B cell (primary cell): ENCODE measurements at regions not wholly inside any gene's neighbourhood (a gene's known extent, or its start where the extent isn't known, plus 50 kb on each side); places are given as distances from the start of the nearest gene placed in this dataset.

ENCODE experiments used
- ATAC-seq: fragments of 200-7000 bp; cut with Tn5 transposase; one replicate; pipeline ENCODE4 v1.10.0; 2021; ENCODE audit warnings: low read depth, mild to moderate bottlenecking, moderate number of reproducible peaks, moderate library complexity
- CTCF ChIA-PET: fragments of 350-600 bp; sonication (Branson Sonifier 250); formaldehyde crosslinking; loops from one replicate; lab custom pipeline; 2021; ENCODE audit warnings: antibody characterized with exemption, inconsistent platforms; lab: Charles Lee
- POLR2A ChIA-PET: fragments of 350-600 bp; sonication (Branson Sonifier 250); formaldehyde crosslinking; loops from one replicate; lab custom pipeline; 2021; ENCODE audit warnings: antibody characterized with exemption; lab: Charles Lee
- DNase-seq: peaks from one replicate; pipeline ENCODE4 v3.0.0; 2013
- H2AFZ ChIP-seq: 2 replicates; pipeline ENCODE4 v1.6.1; 2012; ENCODE audit warnings: mild to moderate bottlenecking, low read depth, low read length; ENCODE audit not compliant: insufficient read depth, poor library complexity, severe bottlenecking
- H3K27ac ChIP-seq, 2 donors: 1 replicate in 1 of 2; 2 replicates in 1 of 2; pipeline ENCODE4 v1.5.1; 2012 to 2013; ENCODE audit warnings: low read length in 2 of 2, mild to moderate bottlenecking in 2 of 2, moderate library complexity in 1 of 2
- H3K27me3 ChIP-seq, 4 experiments: fragments of 200-600 bp in 1 of 4; sonication (generic) in 1 of 4; replicated peaks in 1 of 4; 1 replicate in 2 of 4; 2 replicates in 2 of 4; pipeline versions ENCODE4 v1.6.1 to v1.7.0; 2013 to 2016; ENCODE audit warnings: low read length in 3 of 4, mild to moderate bottlenecking in 2 of 4, mixed read lengths in 1 of 4, moderate library complexity in 1 of 4; ENCODE audit not compliant: insufficient read depth in 4 of 4, control insufficient read depth in 3 of 4; ENCODE audit errors: control extremely low read depth in 1 of 4
- H3K36me3 ChIP-seq, 2 experiments: replicated peaks in 1 of 2; 1 replicate in 1 of 2; 2 replicates in 1 of 2; pipeline versions ENCODE4 v1.6.1 to v1.7.1; 2013; ENCODE audit warnings: low read length in 1 of 2; ENCODE audit not compliant: insufficient read depth in 2 of 2, control insufficient read depth in 1 of 2; ENCODE audit errors: control extremely low read depth in 1 of 2, extremely low read depth in 1 of 2
- H3K4me1 ChIP-seq, 2 donors: fragments of 200-600 bp in 1 of 2; sonication (generic) in 1 of 2; 1 replicate in 1 of 2; 2 replicates in 1 of 2; pipeline versions ENCODE4 v1.5.1 to v1.6.1; 2013 to 2017; ENCODE audit warnings: low read length in 2 of 2; ENCODE audit not compliant: control insufficient read depth in 2 of 2, insufficient read depth in 2 of 2
- H3K4me2 ChIP-seq: replicated peaks from 2 replicates; pipeline ENCODE3; 2012; ENCODE audit warnings: mild to moderate bottlenecking, low read depth, low read length; ENCODE audit not compliant: poor library complexity, severe bottlenecking
- H3K4me3 ChIP-seq, 5 experiments: fragments of 200-600 bp in 1 of 5; sonication (generic) in 1 of 5; 1 replicate in 3 of 5; 2 replicates in 2 of 5; pipeline versions ENCODE4 v1.5.1 to v1.7.0; 2011 to 2016; ENCODE audit warnings: low read length in 4 of 5, mild to moderate bottlenecking in 4 of 5, low read depth in 2 of 5, control low read depth in 1 of 5, moderate library complexity in 1 of 5; ENCODE audit not compliant: insufficient read depth in 1 of 5; ENCODE audit errors: control extremely low read depth in 1 of 5, extremely low read depth in 1 of 5
- H3K79me2 ChIP-seq: fragments of 200-600 bp; sonication (generic); one replicate; pipeline ENCODE4 v1.6.0; 2016; ENCODE audit warnings: low read length; ENCODE audit not compliant: control insufficient read depth, insufficient read depth
- H3K9ac ChIP-seq: fragments of 200-600 bp; sonication (generic); 2 replicates; pipeline ENCODE4 v1.6.1; 2017; ENCODE audit warnings: mild to moderate bottlenecking, low read length, moderate library complexity
- H3K9me3 ChIP-seq, 3 donors: one replicate each; pipeline versions ENCODE4 v1.6.1 to v1.7.1; 2013; ENCODE audit warnings: low read length in 2 of 3; ENCODE audit not compliant: control insufficient read depth in 2 of 3, insufficient read depth in 1 of 3; ENCODE audit errors: control extremely low read depth in 1 of 3
- H4K20me1 ChIP-seq: 2 replicates; pipeline ENCODE4 v1.6.0; 2012; ENCODE audit warnings: mild to moderate bottlenecking, low read length; ENCODE audit not compliant: insufficient read depth, control insufficient read depth, poor library complexity, severe bottlenecking
- H3K27ac Mint-ChIP-seq: one replicate; pipeline ENCODE4 v1.8.0; 2021; ENCODE audit warnings: mixed read lengths
- H3K27me3 Mint-ChIP-seq: one replicate; pipeline ENCODE4 v1.8.0; 2021; ENCODE audit warnings: mixed read lengths
- H3K4me1 Mint-ChIP-seq: one replicate; pipeline ENCODE4 v1.8.0; 2021; ENCODE audit warnings: mixed read lengths
- H3K4me3 Mint-ChIP-seq: one replicate; pipeline ENCODE4 v1.8.0; 2021; ENCODE audit warnings: mixed read lengths
- H3K9me3 Mint-ChIP-seq: one replicate; pipeline ENCODE4 v1.8.0; 2022; ENCODE audit warnings: mixed read lengths; ENCODE audit not compliant: insufficient read depth
- EZH2 ChIP-seq: IDR thresholded peaks from 2 replicates; pipeline ENCODE4 v1.6.1; 2012; ENCODE audit warnings: borderline replicate concordance, low read depth, mild to moderate bottlenecking, moderate library complexity, low read length; ENCODE audit not compliant: insufficient read depth, poor library complexity, severe bottlenecking
- WGBS: methylation state at CpG from one replicate; pipeline ENCODE4 v1.1.5; 2013; ENCODE audit warnings: missing lambda C conversion rate; ENCODE audit not compliant: insufficient coverage; 5-methylcytosine and 5-hydroxymethylcytosine counted together
- intact Hi-C: fragments of 100-400 bp; cut with micrococcal nuclease; formaldehyde crosslinking; loops from one replicate; pipeline ENCODE4 v1.10.0; 2022
- TF ChIP-seq, protein P1 (sequence below): fragments of 200-600 bp; IDR thresholded peaks from one replicate; pipeline ENCODE4 v1.8.0; 2022; ENCODE audit warnings: antibody characterized with exemption, mild to moderate bottlenecking

DNA sequence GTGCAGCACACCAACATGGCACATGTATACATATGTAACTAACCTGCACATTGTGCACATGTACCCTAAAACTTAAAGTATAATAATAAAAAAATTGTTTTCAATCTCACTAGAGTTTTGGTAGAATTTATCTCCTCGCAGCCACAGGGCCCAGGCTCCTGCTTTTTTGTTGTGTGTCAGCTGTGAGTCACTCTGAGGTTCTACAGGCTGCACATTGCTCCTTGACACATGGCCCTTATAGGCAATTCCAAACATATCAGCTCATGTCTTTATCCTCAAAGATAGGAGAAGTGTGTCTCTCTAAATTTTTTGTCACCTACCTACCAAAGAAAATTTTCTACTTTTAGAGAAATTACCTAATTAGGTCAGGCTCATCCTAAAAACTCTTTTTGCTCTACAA is 252.1 kb upstream of the ADGRL3 start:
- Histone ChIP-seq H3K4me2 (no peak overlapping the region), H3K9ac (no peak overlapping the region), H3K4me1 (no peaks in the 10 kb centered on the region), H4K20me1 (no peaks in the 10 kb centered on the region), H3K36me3 (no peaks in the 10 kb centered on the region), H3K79me2 (no peaks in the 10 kb centered on the region), H3K4me3 (no peak overlapping the region), H3K9me3 (peaks cover 0 to 6% (median 0%) of the 10 kb centered on the region in 3 donors), H2AFZ (no peak overlapping the region), H3K27me3 (no peaks in the 10 kb centered on the region), H3K27ac (no peak overlapping the region)
- H3K4me3 Mint-ChIP-seq: no peak overlapping the region
- H3K27me3 Mint-ChIP-seq: no peaks in the 10 kb centered on the region
- CTCF ChIA-PET: no interaction called here
- TF ChIP-seq, protein P1, sequence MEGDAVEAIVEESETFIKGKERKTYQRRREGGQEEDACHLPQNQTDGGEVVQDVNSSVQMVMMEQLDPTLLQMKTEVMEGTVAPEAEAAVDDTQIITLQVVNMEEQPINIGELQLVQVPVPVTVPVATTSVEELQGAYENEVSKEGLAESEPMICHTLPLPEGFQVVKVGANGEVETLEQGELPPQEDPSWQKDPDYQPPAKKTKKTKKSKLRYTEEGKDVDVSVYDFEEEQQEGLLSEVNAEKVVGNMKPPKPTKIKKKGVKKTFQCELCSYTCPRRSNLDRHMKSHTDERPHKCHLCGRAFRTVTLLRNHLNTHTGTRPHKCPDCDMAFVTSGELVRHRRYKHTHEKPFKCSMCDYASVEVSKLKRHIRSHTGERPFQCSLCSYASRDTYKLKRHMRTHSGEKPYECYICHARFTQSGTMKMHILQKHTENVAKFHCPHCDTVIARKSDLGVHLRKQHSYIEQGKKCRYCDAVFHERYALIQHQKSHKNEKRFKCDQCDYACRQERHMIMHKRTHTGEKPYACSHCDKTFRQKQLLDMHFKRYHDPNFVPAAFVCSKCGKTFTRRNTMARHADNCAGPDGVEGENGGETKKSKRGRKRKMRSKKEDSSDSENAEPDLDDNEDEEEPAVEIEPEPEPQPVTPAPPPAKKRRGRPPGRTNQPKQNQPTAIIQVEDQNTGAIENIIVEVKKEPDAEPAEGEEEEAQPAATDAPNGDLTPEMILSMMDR: no peak
- TF ChIP-seq EZH2: no peak
- H3K9me3 Mint-ChIP-seq: peaks cover 3% of the 10 kb centered on the region
- no peak overlapping the region for H3K27ac Mint-ChIP-seq
- POLR2A ChIA-PET: no interaction called here
- no CpG with 5 or more reads among the region's 1 CpG for WGBS
- ATAC-seq (no peak), DNase-seq (no peak)
- intact Hi-C loops: no loop called here
- H3K4me1 Mint-ChIP-seq: no peaks in the 10 kb centered on the region

DNA sequence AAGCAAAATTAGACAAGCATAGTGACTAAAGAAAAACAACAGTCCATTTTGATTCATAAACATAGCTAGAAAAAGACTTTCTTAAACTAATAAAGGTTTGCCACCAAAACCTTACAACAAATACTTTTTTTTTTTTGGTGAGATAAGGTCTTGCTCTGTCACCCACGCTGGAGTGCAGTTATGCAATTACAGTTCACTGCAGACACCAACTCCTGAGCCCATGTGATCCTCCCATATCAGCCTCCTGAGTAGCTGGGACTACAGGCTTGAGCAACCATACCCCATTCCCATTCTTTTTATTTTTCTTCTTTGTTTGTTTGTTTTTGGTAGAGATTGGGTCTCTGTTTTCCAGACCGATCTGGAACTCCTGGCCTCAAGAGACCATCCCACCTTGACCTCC is 247.2 kb upstream of the ADGRL3 start:
- no peak overlapping the region for H3K4me3 Mint-ChIP-seq
- CTCF ChIA-PET: no interaction called here
- no peaks in the 10 kb centered on the region for H3K27me3 Mint-ChIP-seq

More for the DNA sequence above, 247.2 kb upstream of the ADGRL3 start:
- Histone ChIP-seq H3K9ac (no peak overlapping the region), H3K9me3 (peaks cover 0 to 1% (median 0%) of the 10 kb centered on the region in 3 donors), H3K4me2 (no peak overlapping the region), H4K20me1 (no peaks in the 10 kb centered on the region), H3K27me3 (no peaks in the 10 kb centered on the region), H3K4me1 (no peaks in the 10 kb centered on the region), H3K27ac (no peak overlapping the region), H3K36me3 (no peaks in the 10 kb centered on the region), H3K79me2 (no peaks in the 10 kb centered on the region), H3K4me3 (no peak overlapping the region), H2AFZ (no peak overlapping the region)
- DNase-seq (no peak), ATAC-seq (no peak)
- WGBS: no CpG with 5 or more reads among the region's 2 CpGs
- POLR2A ChIA-PET: no interaction called here
- H3K9me3 Mint-ChIP-seq: peaks cover 4% of the 10 kb centered on the region
- intact Hi-C loops: no loop called here
- H3K4me1 Mint-ChIP-seq: no peaks in the 10 kb centered on the region
- no peak for TF ChIP-seq EZH2
- TF ChIP-seq, protein P1: no peak
- no peak overlapping the region for H3K27ac Mint-ChIP-seq
